GM23338 (cell line): ENCODE measurements at regions not wholly inside any gene's neighbourhood (a gene's known extent, or its start where the extent isn't known, plus 50 kb on each side); places are given as distances from the start of the nearest gene placed in this dataset.

Experiments
- ATAC-seq: fragments of 200-7000 bp; cut with Tn5 transposase; 3 replicates; pipeline ENCODE4 v1.9.1; 2020
- DNase-seq: peaks from one replicate; pipeline ENCODE4 v3.0.0-alpha.2; 2015; ENCODE audit warnings: low spot score
- H2AFZ ChIP-seq: fragments of 200-600 bp; sonication (generic); 2 replicates; pipeline ENCODE4 v1.8.0; 2016; ENCODE audit warnings: antibody characterized with exemption, mild to moderate bottlenecking, moderate library complexity
- H3F3A ChIP-seq: fragments of 200-600 bp; sonication (generic); replicated peaks from 2 replicates; pipeline ENCODE4 v1.8.0; 2017; ENCODE audit warnings: antibody characterized with exemption, mixed run types, low read depth
- H3K27ac ChIP-seq: fragments of 200-600 bp; sonication (generic); 2 replicates; pipeline ENCODE4 v1.6.1; 2016; ENCODE audit warnings: low read depth
- H3K27me3 ChIP-seq: fragments of 200-600 bp; sonication (generic); 2 replicates; pipeline ENCODE4 v1.8.0; 2016; ENCODE audit warnings: mild to moderate bottlenecking, mixed run types, moderate library complexity; ENCODE audit not compliant: insufficient read depth
- H3K36me3 ChIP-seq: fragments of 200-600 bp; sonication (generic); 2 replicates; pipeline ENCODE4 v1.8.0; 2016; ENCODE audit warnings: mild to moderate bottlenecking; ENCODE audit not compliant: insufficient read depth
- H3K4me1 ChIP-seq: fragments of 200-600 bp; sonication (generic); 2 replicates; pipeline ENCODE4 v1.8.0; 2016; ENCODE audit warnings: mild to moderate bottlenecking, moderate library complexity; ENCODE audit not compliant: insufficient read depth
- H3K4me2 ChIP-seq: fragments of 200-600 bp; sonication (generic); 2 replicates; pipeline ENCODE4 v1.7.1; 2017; ENCODE audit warnings: mixed run types
- H3K4me3 ChIP-seq: fragments of 200-600 bp; sonication (generic); 2 replicates; pipeline ENCODE4 v1.6.1; 2016; ENCODE audit warnings: mixed run types
- H3K79me2 ChIP-seq: fragments of 200-600 bp; sonication (generic); replicated peaks from 2 replicates; pipeline ENCODE4 v1.8.0; 2017; ENCODE audit warnings: mild to moderate bottlenecking; ENCODE audit not compliant: insufficient read depth
- H3K9me2 ChIP-seq: fragments of 200-600 bp; sonication (generic); 2 replicates; pipeline ENCODE4 v1.8.0; 2017; ENCODE audit not compliant: insufficient read depth
- H4K20me1 ChIP-seq: fragments of 200-600 bp; sonication (generic); replicated peaks from 2 replicates; pipeline ENCODE4 v1.8.0; 2017; ENCODE audit warnings: mild to moderate bottlenecking; ENCODE audit not compliant: insufficient read depth
- H3K27ac Mint-ChIP-seq: 2 replicates; pipeline ENCODE4 v1.8.0; 2020; ENCODE audit warnings: inconsistent platforms, mild to moderate bottlenecking, moderate library complexity, mixed read lengths
- H3K27me3 Mint-ChIP-seq: 3 replicates; pipeline ENCODE4 v1.8.0; 2022; ENCODE audit warnings: low read depth, mild to moderate bottlenecking, moderate library complexity, mixed read lengths, inconsistent platforms; ENCODE audit not compliant: insufficient read depth, poor library complexity
- H3K36me3 Mint-ChIP-seq: 3 replicates; pipeline ENCODE4 v1.8.0; 2021; ENCODE audit warnings: low read depth, mild to moderate bottlenecking, inconsistent platforms, moderate library complexity, mixed read lengths
- H3K4me1 Mint-ChIP-seq: 3 replicates; pipeline ENCODE4 v1.8.0; 2020; ENCODE audit warnings: mild to moderate bottlenecking, inconsistent platforms, mixed read lengths
- H3K4me3 Mint-ChIP-seq: 3 replicates; pipeline ENCODE4 v1.8.0; 2021; ENCODE audit warnings: moderate library complexity, mild to moderate bottlenecking, inconsistent platforms, mixed read lengths
- H3K9me3 Mint-ChIP-seq: 3 replicates; pipeline ENCODE4 v1.8.0; 2020; ENCODE audit warnings: moderate library complexity, mild to moderate bottlenecking, inconsistent platforms, mixed read lengths
- CREB1 ChIP-seq: fragments of 250-450 bp; sonication (Bioruptor Pico); IDR thresholded peaks from 2 replicates; pipeline ENCODE4 v1.5.0; 2020; ENCODE audit warnings: low read depth, mild to moderate bottlenecking, moderate library complexity
- EZH2phosphoT487 ChIP-seq: fragments of 200-600 bp; sonication (generic); IDR thresholded peaks from one replicate; pipeline ENCODE4 v1.8.1; 2018; ENCODE audit warnings: antibody characterized with exemption; ENCODE audit not compliant: unreplicated experiment
- JUNB ChIP-seq: IDR thresholded peaks from one replicate; pipeline ENCODE4 v1.6.1; 2016; ENCODE audit warnings: antibody characterized with exemption; ENCODE audit not compliant: unreplicated experiment
- NANOG ChIP-seq: IDR thresholded peaks from 2 replicates; pipeline ENCODE4 v1.6.1; 2016; ENCODE audit warnings: antibody characterized with exemption, borderline replicate concordance
- POLR2AphosphoS5 ChIP-seq: IDR thresholded peaks from 2 replicates; pipeline ENCODE4 v1.6.1; 2016; ENCODE audit warnings: antibody characterized with exemption, low read depth
- ZNF114 ChIP-seq: fragments of 250-450 bp; sonication (Bioruptor Pico); IDR thresholded peaks from 2 replicates; pipeline ENCODE4 v1.5.0; 2020; ENCODE audit warnings: mild to moderate bottlenecking, moderate library complexity
- ZNF331 ChIP-seq: fragments of 250-450 bp; sonication (Bioruptor Pico); IDR thresholded peaks from 2 replicates; pipeline ENCODE4 v1.5.0; 2020; ENCODE audit warnings: low read depth, mild to moderate bottlenecking, moderate library complexity
- TF ChIP-seq, protein P1 (sequence below): fragments of 250-450 bp; sonication (Bioruptor Pico); IDR thresholded peaks from 2 replicates; pipeline ENCODE4 v1.5.0; 2020; ENCODE audit warnings: mild to moderate bottlenecking, moderate library complexity
- TF ChIP-seq, protein P2 (sequence below): IDR thresholded peaks from 2 replicates; pipeline ENCODE4 v1.6.1; 2016; ENCODE audit warnings: antibody characterized with exemption
- TF ChIP-seq, protein P3 (sequence below), 2 experiments: fragments of 200-600 bp in 1 of 2; sonication (generic) in 1 of 2; conservative IDR thresholded peaks; 2 replicates each; pipeline versions ENCODE4 v1.5.1 to v1.6.1; 2016 to 2017; ENCODE audit warnings: antibody characterized with exemption in 2 of 2, low read depth in 2 of 2, mild to moderate bottlenecking in 2 of 2, moderate library complexity in 1 of 2

GRCh38 chr1:176382163-176382562 lies 80.8 kb upstream of the PAPPA2 start:
- H4K20me1 ChIP-seq = no peaks in the 10 kb centered on the region
- H2AFZ ChIP-seq = no peak overlapping the region
- DNase-seq (no peak), ATAC-seq (no peak)
- no peak overlapping the region for H3K4me2 ChIP-seq
- H3K36me3 ChIP-seq = no peaks in the 10 kb centered on the region
- no peak for TF ChIP-seq NANOG
- TF ChIP-seq JUNB = no peak
- no peak overlapping the region for H3K27ac ChIP-seq
- H3K4me1 ChIP-seq = no peaks in the 10 kb centered on the region
- 0 out of 2 replicates have a peak, but pooled peaks cover 4% of the 10 kb centered on the region for H3K9me2 ChIP-seq
- no peaks in the 10 kb centered on the region for H3K79me2 ChIP-seq
- H3K27me3 ChIP-seq = no peaks in the 10 kb centered on the region
- Mint-ChIP-seq H3K4me3 (no peak overlapping the region), H3K36me3 (no peaks in the 10 kb centered on the region), H3K9me3 (no peaks in the 10 kb centered on the region), H3K27ac (no peak overlapping the region), H3K27me3 (no peaks in the 10 kb centered on the region), H3K4me1 (no peaks in the 10 kb centered on the region)
- no peaks in the 10 kb centered on the region for H3F3A ChIP-seq
- H3K4me3 ChIP-seq = no peak overlapping the region

DNA sequence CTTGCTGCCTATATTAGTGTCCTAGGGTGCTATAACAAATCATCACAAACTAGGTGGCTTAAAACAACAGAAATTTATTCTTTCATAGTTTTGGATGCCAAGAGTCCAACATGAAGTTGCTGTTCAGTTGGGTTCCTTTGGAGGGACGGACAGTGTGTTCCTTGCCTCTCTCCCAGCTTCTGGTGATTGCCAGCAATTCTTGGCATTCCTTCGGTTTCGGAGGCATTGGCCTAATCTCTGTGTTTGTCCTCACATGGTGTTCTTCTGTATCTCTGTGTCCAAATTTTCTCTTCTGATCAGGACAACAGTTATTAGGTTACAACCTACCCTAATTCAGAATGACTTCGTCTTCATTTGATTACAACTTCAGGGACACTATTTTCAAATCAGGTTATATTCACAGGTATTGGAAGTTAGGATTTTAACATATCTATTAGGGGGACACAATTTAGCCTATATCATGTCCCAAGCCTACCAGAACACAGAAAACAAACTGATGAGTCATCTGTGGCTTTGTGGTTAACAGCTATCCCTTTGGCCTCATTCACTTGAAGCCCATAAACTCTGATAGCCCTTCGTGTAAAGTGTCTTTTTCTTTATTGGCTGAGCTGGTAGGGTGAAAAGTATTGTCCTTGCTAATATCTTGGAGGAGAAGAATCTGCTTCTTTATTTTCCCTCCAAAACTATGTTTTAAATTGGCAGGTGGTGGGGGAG lies 83.2 kb upstream of the PAPPA2 start:
- no peaks in the 10 kb centered on the region for H3K9me3 Mint-ChIP-seq
- H4K20me1 ChIP-seq = no peaks in the 10 kb centered on the region
- H3K79me2 ChIP-seq = no peaks in the 10 kb centered on the region
- H3K27ac ChIP-seq = no peak overlapping the region
- ATAC-seq = no peak
- no peaks in the 10 kb centered on the region for H3F3A ChIP-seq
- no peak overlapping the region for H2AFZ ChIP-seq
- no peak for DNase-seq
- no peaks in the 10 kb centered on the region for H3K4me1 ChIP-seq
- H3K4me3 Mint-ChIP-seq = no peak overlapping the region
- H3K4me2 ChIP-seq = no peak overlapping the region
- H3K36me3 Mint-ChIP-seq = no peaks in the 10 kb centered on the region
- no peaks in the 10 kb centered on the region for H3K36me3 ChIP-seq
- H3K27me3 Mint-ChIP-seq = no peaks in the 10 kb centered on the region
- 0 out of 2 replicates have a peak, but pooled peaks cover 4% of the 10 kb centered on the region for H3K9me2 ChIP-seq
- H3K4me1 Mint-ChIP-seq = no peaks in the 10 kb centered on the region
- no peak overlapping the region for H3K27ac Mint-ChIP-seq
- H3K4me3 ChIP-seq = no peak overlapping the region
- no peaks in the 10 kb centered on the region for H3K27me3 ChIP-seq
- TF ChIP-seq, protein P1, sequence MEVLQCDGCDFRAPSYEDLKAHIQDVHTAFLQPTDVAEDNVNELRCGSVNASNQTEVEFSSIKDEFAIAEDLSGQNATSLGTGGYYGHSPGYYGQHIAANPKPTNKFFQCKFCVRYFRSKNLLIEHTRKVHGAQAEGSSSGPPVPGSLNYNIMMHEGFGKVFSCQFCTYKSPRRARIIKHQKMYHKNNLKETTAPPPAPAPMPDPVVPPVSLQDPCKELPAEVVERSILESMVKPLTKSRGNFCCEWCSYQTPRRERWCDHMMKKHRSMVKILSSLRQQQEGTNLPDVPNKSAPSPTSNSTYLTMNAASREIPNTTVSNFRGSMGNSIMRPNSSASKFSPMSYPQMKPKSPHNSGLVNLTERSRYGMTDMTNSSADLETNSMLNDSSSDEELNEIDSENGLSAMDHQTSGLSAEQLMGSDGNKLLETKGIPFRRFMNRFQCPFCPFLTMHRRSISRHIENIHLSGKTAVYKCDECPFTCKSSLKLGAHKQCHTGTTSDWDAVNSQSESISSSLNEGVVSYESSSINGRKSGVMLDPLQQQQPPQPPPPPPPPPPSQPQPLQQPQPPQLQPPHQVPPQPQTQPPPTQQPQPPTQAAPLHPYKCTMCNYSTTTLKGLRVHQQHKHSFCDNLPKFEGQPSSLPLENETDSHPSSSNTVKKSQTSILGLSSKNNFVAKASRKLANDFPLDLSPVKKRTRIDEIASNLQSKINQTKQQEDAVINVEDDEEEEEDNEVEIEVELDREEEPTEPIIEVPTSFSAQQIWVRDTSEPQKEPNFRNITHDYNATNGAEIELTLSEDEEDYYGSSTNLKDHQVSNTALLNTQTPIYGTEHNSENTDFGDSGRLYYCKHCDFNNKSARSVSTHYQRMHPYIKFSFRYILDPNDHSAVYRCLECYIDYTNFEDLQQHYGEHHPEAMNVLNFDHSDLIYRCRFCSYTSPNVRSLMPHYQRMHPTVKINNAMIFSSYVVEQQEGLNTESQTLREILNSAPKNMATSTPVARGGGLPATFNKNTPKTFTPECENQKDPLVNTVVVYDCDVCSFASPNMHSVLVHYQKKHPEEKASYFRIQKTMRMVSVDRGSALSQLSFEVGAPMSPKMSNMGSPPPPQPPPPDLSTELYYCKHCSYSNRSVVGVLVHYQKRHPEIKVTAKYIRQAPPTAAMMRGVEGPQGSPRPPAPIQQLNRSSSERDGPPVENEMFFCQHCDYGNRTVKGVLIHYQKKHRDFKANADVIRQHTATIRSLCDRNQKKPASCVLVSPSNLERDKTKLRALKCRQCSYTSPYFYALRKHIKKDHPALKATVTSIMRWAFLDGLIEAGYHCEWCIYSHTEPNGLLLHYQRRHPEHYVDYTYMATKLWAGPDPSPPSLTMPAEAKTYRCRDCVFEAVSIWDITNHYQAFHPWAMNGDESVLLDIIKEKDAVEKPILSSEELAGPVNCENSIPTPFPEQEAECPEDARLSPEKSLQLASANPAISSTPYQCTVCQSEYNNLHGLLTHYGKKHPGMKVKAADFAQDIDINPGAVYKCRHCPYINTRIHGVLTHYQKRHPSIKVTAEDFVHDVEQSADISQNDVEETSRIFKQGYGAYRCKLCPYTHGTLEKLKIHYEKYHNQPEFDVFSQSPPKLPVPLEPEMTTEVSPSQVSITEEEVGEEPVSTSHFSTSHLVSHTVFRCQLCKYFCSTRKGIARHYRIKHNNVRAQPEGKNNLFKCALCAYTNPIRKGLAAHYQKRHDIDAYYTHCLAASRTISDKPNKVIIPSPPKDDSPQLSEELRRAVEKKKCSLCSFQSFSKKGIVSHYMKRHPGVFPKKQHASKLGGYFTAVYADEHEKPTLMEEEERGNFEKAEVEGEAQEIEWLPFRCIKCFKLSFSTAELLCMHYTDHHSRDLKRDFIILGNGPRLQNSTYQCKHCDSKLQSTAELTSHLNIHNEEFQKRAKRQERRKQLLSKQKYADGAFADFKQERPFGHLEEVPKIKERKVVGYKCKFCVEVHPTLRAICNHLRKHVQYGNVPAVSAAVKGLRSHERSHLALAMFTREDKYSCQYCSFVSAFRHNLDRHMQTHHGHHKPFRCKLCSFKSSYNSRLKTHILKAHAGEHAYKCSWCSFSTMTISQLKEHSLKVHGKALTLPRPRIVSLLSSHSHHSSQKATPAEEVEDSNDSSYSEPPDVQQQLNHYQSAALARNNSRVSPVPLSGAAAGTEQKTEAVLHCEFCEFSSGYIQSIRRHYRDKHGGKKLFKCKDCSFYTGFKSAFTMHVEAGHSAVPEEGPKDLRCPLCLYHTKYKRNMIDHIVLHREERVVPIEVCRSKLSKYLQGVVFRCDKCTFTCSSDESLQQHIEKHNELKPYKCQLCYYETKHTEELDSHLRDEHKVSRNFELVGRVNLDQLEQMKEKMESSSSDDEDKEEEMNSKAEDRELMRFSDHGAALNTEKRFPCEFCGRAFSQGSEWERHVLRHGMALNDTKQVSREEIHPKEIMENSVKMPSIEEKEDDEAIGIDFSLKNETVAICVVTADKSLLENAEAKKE = no peak
- TF ChIP-seq CREB1 (CRISPR knock-in tag) (no peak), EZH2phosphoT487 (no peak), ZNF114 (CRISPR knock-in tag) (no peak), NANOG (no peak), POLR2AphosphoS5 (no peak), ZNF331 (CRISPR knock-in tag) (no peak), JUNB (no peak)
- TF ChIP-seq, protein P2, sequence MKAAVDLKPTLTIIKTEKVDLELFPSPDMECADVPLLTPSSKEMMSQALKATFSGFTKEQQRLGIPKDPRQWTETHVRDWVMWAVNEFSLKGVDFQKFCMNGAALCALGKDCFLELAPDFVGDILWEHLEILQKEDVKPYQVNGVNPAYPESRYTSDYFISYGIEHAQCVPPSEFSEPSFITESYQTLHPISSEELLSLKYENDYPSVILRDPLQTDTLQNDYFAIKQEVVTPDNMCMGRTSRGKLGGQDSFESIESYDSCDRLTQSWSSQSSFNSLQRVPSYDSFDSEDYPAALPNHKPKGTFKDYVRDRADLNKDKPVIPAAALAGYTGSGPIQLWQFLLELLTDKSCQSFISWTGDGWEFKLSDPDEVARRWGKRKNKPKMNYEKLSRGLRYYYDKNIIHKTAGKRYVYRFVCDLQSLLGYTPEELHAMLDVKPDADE = no peak
- TF ChIP-seq, protein P3, sequence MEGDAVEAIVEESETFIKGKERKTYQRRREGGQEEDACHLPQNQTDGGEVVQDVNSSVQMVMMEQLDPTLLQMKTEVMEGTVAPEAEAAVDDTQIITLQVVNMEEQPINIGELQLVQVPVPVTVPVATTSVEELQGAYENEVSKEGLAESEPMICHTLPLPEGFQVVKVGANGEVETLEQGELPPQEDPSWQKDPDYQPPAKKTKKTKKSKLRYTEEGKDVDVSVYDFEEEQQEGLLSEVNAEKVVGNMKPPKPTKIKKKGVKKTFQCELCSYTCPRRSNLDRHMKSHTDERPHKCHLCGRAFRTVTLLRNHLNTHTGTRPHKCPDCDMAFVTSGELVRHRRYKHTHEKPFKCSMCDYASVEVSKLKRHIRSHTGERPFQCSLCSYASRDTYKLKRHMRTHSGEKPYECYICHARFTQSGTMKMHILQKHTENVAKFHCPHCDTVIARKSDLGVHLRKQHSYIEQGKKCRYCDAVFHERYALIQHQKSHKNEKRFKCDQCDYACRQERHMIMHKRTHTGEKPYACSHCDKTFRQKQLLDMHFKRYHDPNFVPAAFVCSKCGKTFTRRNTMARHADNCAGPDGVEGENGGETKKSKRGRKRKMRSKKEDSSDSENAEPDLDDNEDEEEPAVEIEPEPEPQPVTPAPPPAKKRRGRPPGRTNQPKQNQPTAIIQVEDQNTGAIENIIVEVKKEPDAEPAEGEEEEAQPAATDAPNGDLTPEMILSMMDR (conservative IDR thresholded peaks at IDR 0.05; ENCODE audit: low read depth in 2 of 2) = no peak
